A549 (cell line): ENCODE measurements at regions not wholly inside any gene's neighbourhood (a gene's known extent, or its start where the extent isn't known, plus 50 kb on each side); places are given as distances from the start of the nearest gene placed in this dataset.

ENCODE experiments used
- CBX2 ChIP-seq: fragments of 200-600 bp; sonication (generic); IDR thresholded peaks from 2 replicates; pipeline ENCODE4 v1.6.1; 2016; ENCODE audit warnings: low read depth, mild to moderate bottlenecking, borderline replicate concordance
- HOXA7 ChIP-seq: fragments of 250-450 bp; sonication (Bioruptor Pico); IDR thresholded peaks from 2 replicates; pipeline ENCODE4 v1.5.0; 2020; ENCODE audit warnings: mild to moderate bottlenecking, moderate library complexity
- JUNB ChIP-seq: fragments of >200 bp; sonication (Bioruptor Twin); formaldehyde crosslinking; IDR thresholded peaks from 2 replicates; pipeline ENCODE4 v1.6.1; 2016
- KDM1A ChIP-seq: fragments of 200-600 bp; sonication (generic); IDR thresholded peaks from 2 replicates; pipeline ENCODE4 v1.6.1; 2016; ENCODE audit warnings: low read depth, mild to moderate bottlenecking
- NFE2L2 ChIP-seq: fragments of 150-350 bp; conservative IDR thresholded peaks from 2 replicates; pipeline ENCODE4 v1.6.1; 2014; ENCODE audit warnings: low read length
- POLR2A ChIP-seq: IDR thresholded peaks from 2 replicates; pipeline ENCODE4 v1.6.1; 2012; ENCODE audit warnings: mild to moderate bottlenecking, low read length
- RAD21 ChIP-seq, 2 experiments: fragments of >200 bp in 1 of 2; sonication (Bioruptor Twin) in 1 of 2; formaldehyde crosslinking in 1 of 2; IDR thresholded peaks in 1 of 2; conservative IDR thresholded peaks in 1 of 2; 2 replicates in 1 of 2; 3 replicates in 1 of 2; pipeline ENCODE4 v1.6.1; 2012 to 2018; ENCODE audit warnings: inconsistent platforms in 1 of 2
- RFX5 ChIP-seq: fragments of 450-650 bp; IDR thresholded peaks from 2 replicates; pipeline ENCODE4 v1.7.1; 2014; ENCODE audit warnings: antibody characterized with exemption, mild to moderate bottlenecking, moderate library complexity
- TF ChIP-seq, protein P1 (sequence below): fragments of >200 bp; sonication (Bioruptor Twin); formaldehyde crosslinking; IDR thresholded peaks from 3 replicates; pipeline ENCODE4 v1.5.1; 2016

- TF ChIP-seq, protein P1, sequence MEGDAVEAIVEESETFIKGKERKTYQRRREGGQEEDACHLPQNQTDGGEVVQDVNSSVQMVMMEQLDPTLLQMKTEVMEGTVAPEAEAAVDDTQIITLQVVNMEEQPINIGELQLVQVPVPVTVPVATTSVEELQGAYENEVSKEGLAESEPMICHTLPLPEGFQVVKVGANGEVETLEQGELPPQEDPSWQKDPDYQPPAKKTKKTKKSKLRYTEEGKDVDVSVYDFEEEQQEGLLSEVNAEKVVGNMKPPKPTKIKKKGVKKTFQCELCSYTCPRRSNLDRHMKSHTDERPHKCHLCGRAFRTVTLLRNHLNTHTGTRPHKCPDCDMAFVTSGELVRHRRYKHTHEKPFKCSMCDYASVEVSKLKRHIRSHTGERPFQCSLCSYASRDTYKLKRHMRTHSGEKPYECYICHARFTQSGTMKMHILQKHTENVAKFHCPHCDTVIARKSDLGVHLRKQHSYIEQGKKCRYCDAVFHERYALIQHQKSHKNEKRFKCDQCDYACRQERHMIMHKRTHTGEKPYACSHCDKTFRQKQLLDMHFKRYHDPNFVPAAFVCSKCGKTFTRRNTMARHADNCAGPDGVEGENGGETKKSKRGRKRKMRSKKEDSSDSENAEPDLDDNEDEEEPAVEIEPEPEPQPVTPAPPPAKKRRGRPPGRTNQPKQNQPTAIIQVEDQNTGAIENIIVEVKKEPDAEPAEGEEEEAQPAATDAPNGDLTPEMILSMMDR = no peak
- TF ChIP-seq POLR2A (no peak), NFE2L2 (no peak), JUNB (no peak), HOXA7 (CRISPR knock-in tag) (no peak), RAD21 (conservative IDR thresholded peaks at IDR 0.05 in 1 of 2, IDR thresholded peaks at IDR 0.05 in 1 of 2) (no peak), KDM1A (no peak), CBX2 (no peak), RFX5 (no peak)
These were observed 793.7 kb upstream of the EEF2KMT start for GRCh38 chr16:5891296-5891695.
